IMR-90 (cell line): ENCODE measurements at regions not wholly inside any gene's neighbourhood (a gene's known extent, or its start where the extent isn't known, plus 50 kb on each side); places are given as distances from the start of the nearest gene placed in this dataset.
"Not testable (repeated sequence)": the region's sequence is repeated elsewhere in the genome, so short reads cannot be mapped to it uniquely, and the experiment has no call there.

Experiments
- ATAC-seq: fragments of 200-7000 bp; cut with Tn5 transposase; 2 replicates; pipeline ENCODE4 v1.9.1; 2020; ENCODE audit warnings: low read depth, mild to moderate bottlenecking, moderate library complexity
- BruUV-seq: library from RNA; stranded (reverse); fragments of 400-500 nt; replicated peaks from 2 replicates; lab custom pipeline; 2021; lab: Mats Ljungman, UMichigan
- CTCF ChIA-PET: fragments of 300-600 bp; formaldehyde crosslinking; extraction: SDS; loops from one replicate; lab custom pipeline; 2021; ENCODE audit warnings: antibody characterized with exemption; lab: Yijun Ruan, JAX
- POLR2A ChIA-PET: fragments of 300-600 bp; sonication (Branson Sonifier 250); formaldehyde crosslinking; loops from one replicate; lab custom pipeline; 2022; ENCODE audit warnings: antibody characterized with exemption; ENCODE audit not compliant: unreplicated experiment; lab: Charles Lee
- DNase-seq: peaks from one replicate; pipeline ENCODE4 v3.0.0; 2013
- H2AFZ ChIP-seq: replicated peaks from 2 replicates; pipeline ENCODE3; 2013; ENCODE audit warnings: low read length, mild to moderate bottlenecking; ENCODE audit not compliant: poor library complexity
- H2AK5ac ChIP-seq: 2 replicates; pipeline ENCODE4 v1.6.1; 2013; ENCODE audit warnings: low read depth, low read length, inconsistent platforms
- H2AK9ac ChIP-seq: replicated peaks from 2 replicates; pipeline ENCODE3; 2013; ENCODE audit warnings: mild to moderate bottlenecking, low read depth, low read length, moderate library complexity; ENCODE audit not compliant: poor library complexity
- H2BK120ac ChIP-seq: 2 replicates; pipeline ENCODE4 v1.6.1; 2013; ENCODE audit warnings: low read depth, low read length, inconsistent platforms
- H2BK15ac ChIP-seq: 3 replicates; pipeline ENCODE4 v1.6.1; 2013; ENCODE audit warnings: low read depth, low read length, inconsistent platforms
- H2BK20ac ChIP-seq: 2 replicates; pipeline ENCODE4 v1.6.1; 2013; ENCODE audit warnings: low read depth, mild to moderate bottlenecking, inconsistent platforms, low read length, moderate library complexity
- H2BK5ac ChIP-seq: 2 replicates; pipeline ENCODE4 v1.6.1; 2013; ENCODE audit warnings: mild to moderate bottlenecking, low read depth, low read length, inconsistent platforms; ENCODE audit not compliant: poor library complexity, severe bottlenecking
- H3K14ac ChIP-seq: replicated peaks from 2 replicates; pipeline ENCODE4 v1.6.1; 2013; ENCODE audit warnings: low read depth, low read length, inconsistent platforms
- H3K18ac ChIP-seq: 2 replicates; pipeline ENCODE4 v1.6.1; 2013; ENCODE audit warnings: low read depth, low read length, control low read depth
- H3K23ac ChIP-seq: 2 replicates; pipeline ENCODE4 v1.6.1; 2013; ENCODE audit warnings: low read depth, low read length, inconsistent platforms
- H3K27ac ChIP-seq: 2 replicates; pipeline ENCODE4 v1.5.1; 2013; ENCODE audit warnings: mild to moderate bottlenecking, control low read depth, low read length; ENCODE audit not compliant: insufficient read depth
- H3K27me3 ChIP-seq: 2 replicates; pipeline ENCODE4 v1.6.1; 2013; ENCODE audit warnings: low read length; ENCODE audit not compliant: control insufficient read depth, insufficient read depth
- H3K36me3 ChIP-seq: 2 replicates; pipeline ENCODE4 v1.6.1; 2013; ENCODE audit warnings: low read length, mixed read lengths; ENCODE audit not compliant: control insufficient read depth, insufficient read depth
- H3K4ac ChIP-seq: 2 replicates; pipeline ENCODE4 v1.6.1; 2013; ENCODE audit warnings: low read depth, low read length, inconsistent platforms
- H3K4me1 ChIP-seq: 2 replicates; pipeline ENCODE4 v1.6.1; 2013; ENCODE audit warnings: low read length, mixed read lengths; ENCODE audit not compliant: control insufficient read depth, insufficient read depth
- H3K4me2 ChIP-seq: 2 replicates; pipeline ENCODE4 v1.6.1; 2013; ENCODE audit warnings: low read depth, mild to moderate bottlenecking, control low read depth, low read length, moderate library complexity
- H3K4me3 ChIP-seq: 2 replicates; pipeline ENCODE4 v1.5.1; 2013; ENCODE audit warnings: low read depth, mild to moderate bottlenecking, control low read depth, low read length, moderate library complexity; ENCODE audit not compliant: insufficient read depth
- H3K56ac ChIP-seq: 2 replicates; pipeline ENCODE4 v1.6.1; 2013; ENCODE audit warnings: low read length, inconsistent platforms; ENCODE audit not compliant: insufficient read depth; ENCODE audit errors: extremely low read depth
- H3K79me1 ChIP-seq, 2 experiments: 2 replicates each; pipeline ENCODE4 v1.6.1; 2013; ENCODE audit warnings: low read length in 2 of 2, inconsistent platforms in 1 of 2, low read depth in 1 of 2
- H3K9ac ChIP-seq: 2 replicates; pipeline ENCODE4 v1.6.1; 2013; ENCODE audit warnings: low read depth, low read length, control low read depth
- H3K9me1 ChIP-seq: 2 replicates; pipeline ENCODE4 v1.6.1; 2013; ENCODE audit warnings: low read length, inconsistent platforms; ENCODE audit not compliant: insufficient read depth
- H3K9me3 ChIP-seq: 2 replicates; pipeline ENCODE4 v1.6.1; 2013; ENCODE audit warnings: low read length; ENCODE audit not compliant: control insufficient read depth, insufficient read depth
- H4K20me1 ChIP-seq: 2 replicates; pipeline ENCODE4 v1.6.1; 2013; ENCODE audit warnings: low read length, inconsistent platforms; ENCODE audit not compliant: insufficient read depth
- H4K5ac ChIP-seq: 2 replicates; pipeline ENCODE4 v1.6.1; 2013; ENCODE audit warnings: mild to moderate bottlenecking, low read depth, low read length, control low read depth
- H4K8ac ChIP-seq, 2 experiments: 2 replicates each; pipeline ENCODE4 v1.6.1; 2013; ENCODE audit warnings: low read depth in 2 of 2, low read length in 2 of 2, control low read depth in 1 of 2, inconsistent platforms in 1 of 2
- H4K91ac ChIP-seq: 2 replicates; pipeline ENCODE4 v1.6.1; 2013; ENCODE audit warnings: low read depth, low read length, inconsistent platforms; ENCODE audit not compliant: insufficient read depth
- WGBS, 2 experiments: methylation state at CpG; one replicate each; pipeline versions ENCODE4 v1.1.5 to v1.1.7; 2013; ENCODE audit warnings: missing lambda C conversion rate in 2 of 2; ENCODE audit not compliant: insufficient read length in 1 of 2; ENCODE audit errors: extremely low coverage in 2 of 2; 5-methylcytosine and 5-hydroxymethylcytosine counted together
- dilution Hi-C: fragments of 300-500 bp; cut with HindIII; formaldehyde crosslinking; loops from one replicate; pipeline ENCODE4 v1.14.3; 2018; ENCODE audit warnings: low sequenced_read_pairs; ENCODE audit not compliant: unreplicated experiment
- in situ Hi-C: fragments of 300-500 bp; cut with MboI; formaldehyde crosslinking; loops from 3 replicates; pipeline ENCODE4 v1.14.3; 2019; ENCODE audit warnings: low sequenced_read_pairs, inconsistent platforms, mixed read lengths
- intact Hi-C: fragments of 100-400 bp; cut with micrococcal nuclease; formaldehyde crosslinking; loops from 2 replicates; pipeline ENCODE4 v1.10.0; 2022

- H2AK5ac ChIP-seq, H2AFZ ChIP-seq, H2BK20ac ChIP-seq, dilution Hi-C loops, H2BK120ac ChIP-seq, intact Hi-C loops, H3K27ac ChIP-seq, H3K79me1 ChIP-seq, H3K27me3 ChIP-seq, H3K56ac ChIP-seq, H4K5ac ChIP-seq, POLR2A ChIA-PET, BruUV-seq, H4K8ac ChIP-seq, in situ Hi-C loops, H3K4me1 ChIP-seq, ATAC-seq, H3K9me1 ChIP-seq, H3K9ac ChIP-seq, H4K20me1 ChIP-seq, H2BK15ac ChIP-seq, H4K91ac ChIP-seq, H3K4me2 ChIP-seq, H3K4me3 ChIP-seq, DNase-seq, CTCF ChIA-PET, H2AK9ac ChIP-seq, H2BK5ac ChIP-seq, H3K18ac ChIP-seq, H3K23ac ChIP-seq, H3K9me3 ChIP-seq, H3K14ac ChIP-seq, H3K36me3 ChIP-seq, H3K4ac ChIP-seq: not testable (repeated sequence)
- WGBS, 2 experiments, result no CpG with 5 or more reads among the region's 6 CpGs
Measured at GRCh38 chr9:38892539-38893232, 172.8 kb upstream of the FAM240B start.

- ATAC-seq, intact Hi-C loops, H2AFZ ChIP-seq, H3K4ac ChIP-seq, H4K8ac ChIP-seq, H3K4me2 ChIP-seq, H3K23ac ChIP-seq, H4K91ac ChIP-seq, H3K4me3 ChIP-seq, H3K14ac ChIP-seq, H3K27ac ChIP-seq, H2BK20ac ChIP-seq, H2AK9ac ChIP-seq, H3K79me1 ChIP-seq, H3K27me3 ChIP-seq, dilution Hi-C loops, BruUV-seq, H3K36me3 ChIP-seq, H3K18ac ChIP-seq, H2BK15ac ChIP-seq, in situ Hi-C loops, H4K5ac ChIP-seq, H2BK120ac ChIP-seq, H3K9me3 ChIP-seq, H3K4me1 ChIP-seq, H3K9ac ChIP-seq, POLR2A ChIA-PET, H3K9me1 ChIP-seq, H4K20me1 ChIP-seq, H2AK5ac ChIP-seq, DNase-seq, CTCF ChIA-PET, H3K56ac ChIP-seq, H2BK5ac ChIP-seq: not testable (repeated sequence)
- WGBS, 2 experiments, result no CpG with 5 or more reads among the region's 5 CpGs
Measured at GRCh38 chr9:38886076-38886475, 166.1 kb upstream of the FAM240B start.
